ENCODE measurements at regions not wholly inside any gene's neighbourhood (a gene's known extent, or its start where the extent isn't known, plus 50 kb on each side); places are given as distances from the start of the nearest gene placed in this dataset.

DNA sequence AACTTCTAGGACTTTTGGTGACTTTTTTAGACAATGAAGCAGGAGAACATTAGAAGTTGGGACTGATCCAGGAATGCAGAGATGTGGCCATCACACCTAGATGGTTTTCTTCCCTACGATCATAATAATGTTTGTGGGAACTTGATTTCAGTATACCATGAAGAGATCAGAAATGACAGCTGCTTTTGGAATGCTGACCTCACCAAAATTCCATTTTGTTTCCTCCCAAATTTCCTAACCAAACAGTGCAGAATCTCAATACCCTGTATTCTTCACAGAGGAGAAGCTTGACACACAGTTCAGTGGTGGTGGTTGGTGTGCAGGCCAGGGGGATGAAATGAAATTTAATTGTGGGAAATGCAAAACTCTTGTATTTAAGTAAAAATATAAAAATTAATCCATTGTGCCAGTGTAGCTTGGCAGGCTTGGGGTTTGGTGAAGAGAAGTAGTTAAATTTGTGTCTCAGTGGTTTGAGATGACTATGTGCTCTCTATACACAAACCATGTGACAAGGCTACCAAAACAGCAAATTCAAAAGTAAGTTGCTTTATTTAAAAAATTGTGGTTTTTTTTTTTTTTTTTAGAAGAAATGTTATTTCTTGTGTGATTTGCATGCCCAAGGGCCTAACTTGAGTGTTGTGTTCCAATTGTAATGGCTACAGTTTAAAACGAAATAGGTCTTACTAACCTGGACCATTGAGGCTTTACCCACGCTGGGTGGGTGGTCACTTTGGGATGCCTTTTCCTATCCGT lies 252.4 kb downstream of the LPIN1 start:
- Histone ChIP-seq H3K4me3 (no peak overlapping the region), H3K4me1 (no peaks in the 10 kb centered on the region), H3K9me3 (no peaks in the 10 kb centered on the region), H3K27me3 (no peaks in the 10 kb centered on the region), H3K27ac (no peak overlapping the region), H3K9ac (ENCODE audit: low read depth in 2 of 2, low read length in 2 of 2) (no peak overlapping the region), H3K36me3 (no peaks in the 10 kb centered on the region)
- TF ChIP-seq, protein P1, sequence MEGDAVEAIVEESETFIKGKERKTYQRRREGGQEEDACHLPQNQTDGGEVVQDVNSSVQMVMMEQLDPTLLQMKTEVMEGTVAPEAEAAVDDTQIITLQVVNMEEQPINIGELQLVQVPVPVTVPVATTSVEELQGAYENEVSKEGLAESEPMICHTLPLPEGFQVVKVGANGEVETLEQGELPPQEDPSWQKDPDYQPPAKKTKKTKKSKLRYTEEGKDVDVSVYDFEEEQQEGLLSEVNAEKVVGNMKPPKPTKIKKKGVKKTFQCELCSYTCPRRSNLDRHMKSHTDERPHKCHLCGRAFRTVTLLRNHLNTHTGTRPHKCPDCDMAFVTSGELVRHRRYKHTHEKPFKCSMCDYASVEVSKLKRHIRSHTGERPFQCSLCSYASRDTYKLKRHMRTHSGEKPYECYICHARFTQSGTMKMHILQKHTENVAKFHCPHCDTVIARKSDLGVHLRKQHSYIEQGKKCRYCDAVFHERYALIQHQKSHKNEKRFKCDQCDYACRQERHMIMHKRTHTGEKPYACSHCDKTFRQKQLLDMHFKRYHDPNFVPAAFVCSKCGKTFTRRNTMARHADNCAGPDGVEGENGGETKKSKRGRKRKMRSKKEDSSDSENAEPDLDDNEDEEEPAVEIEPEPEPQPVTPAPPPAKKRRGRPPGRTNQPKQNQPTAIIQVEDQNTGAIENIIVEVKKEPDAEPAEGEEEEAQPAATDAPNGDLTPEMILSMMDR (IDR thresholded peaks at IDR 0.05), result no peak
- intact Hi-C loops (cut with DNase I), result no loop called here
- no peak for DNase-seq

DNA sequence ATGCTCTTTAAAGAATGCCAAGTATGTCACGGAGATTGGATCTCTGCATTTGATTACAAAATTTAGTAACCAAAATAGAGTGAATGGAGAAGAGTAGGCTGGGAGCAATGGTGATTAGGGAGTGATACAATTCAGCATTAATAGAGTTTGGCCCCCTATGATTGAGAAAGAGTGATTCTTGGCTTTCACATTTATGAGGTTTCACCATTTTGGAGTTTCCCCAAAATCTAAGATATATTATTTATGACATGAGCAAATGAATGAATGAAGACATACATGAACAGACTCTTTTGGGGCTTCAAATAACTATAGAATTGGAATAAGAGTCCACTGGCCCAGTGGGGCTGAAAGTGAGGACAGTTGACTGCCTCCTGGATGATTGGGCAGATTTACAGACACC lies 255.2 kb downstream of the LPIN1 start:
- Histone ChIP-seq H3K4me1 (no peaks in the 10 kb centered on the region), H3K9me3 (no peaks in the 10 kb centered on the region), H3K27me3 (no peaks in the 10 kb centered on the region), H3K9ac (ENCODE audit: low read depth in 2 of 2, low read length in 2 of 2) (no peak overlapping the region), H3K36me3 (no peaks in the 10 kb centered on the region), H3K27ac (no peak overlapping the region), H3K4me3 (no peak overlapping the region)
- DNase-seq, result no peak
- TF ChIP-seq, protein P1 (IDR thresholded peaks at IDR 0.05), result no peak
- intact Hi-C loops (cut with DNase I), result no loop called here

DNA sequence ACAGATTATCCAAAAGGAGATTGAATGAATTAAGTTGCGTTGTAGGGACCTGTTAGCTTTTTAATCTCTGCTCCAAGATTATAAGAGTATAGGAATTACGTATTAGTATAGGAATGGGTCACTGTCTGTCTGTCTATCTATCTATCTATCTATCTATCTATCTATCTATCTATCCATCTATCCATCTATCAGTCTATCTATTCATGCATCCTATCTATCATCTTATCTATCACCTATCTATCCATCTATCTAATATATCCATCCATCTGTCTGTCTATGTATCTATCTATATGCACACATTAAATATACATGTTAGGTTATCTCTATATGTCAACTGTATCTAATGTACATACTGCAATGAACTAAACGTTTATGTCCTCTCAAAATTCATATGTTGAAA lies 255.8 kb downstream of the LPIN1 start:
- Histone ChIP-seq H3K4me1 (no peaks in the 10 kb centered on the region), H3K9ac (ENCODE audit: low read depth in 2 of 2, low read length in 2 of 2) (no peak overlapping the region), H3K27me3 (no peaks in the 10 kb centered on the region), H3K4me3 (no peak overlapping the region), H3K9me3 (no peaks in the 10 kb centered on the region), H3K36me3 (no peaks in the 10 kb centered on the region), H3K27ac (no peak overlapping the region)
- no peak for DNase-seq
- intact Hi-C loops (cut with DNase I), result no loop called here
- TF ChIP-seq, protein P1 (IDR thresholded peaks at IDR 0.05), result no peak

DNA sequence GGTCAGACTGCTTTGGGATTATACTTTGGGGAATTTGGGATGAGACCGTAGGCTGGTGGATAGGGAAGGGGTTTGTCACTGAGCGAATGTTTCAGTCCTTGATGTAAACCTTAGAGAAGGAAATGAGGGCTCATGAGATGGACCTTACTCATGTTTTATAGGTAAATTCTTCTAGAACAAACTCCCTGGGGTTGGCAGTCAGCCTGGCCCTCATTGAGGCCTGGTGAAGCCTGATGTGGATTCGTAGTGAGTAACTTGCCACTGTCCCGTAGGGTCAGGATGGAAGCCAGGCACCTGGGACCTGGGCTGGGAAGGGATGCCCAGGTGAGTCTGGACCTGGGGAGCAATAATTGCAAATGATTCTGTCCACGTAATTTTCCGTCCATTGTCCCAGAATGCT lies 258.3 kb downstream of the LPIN1 start:
- Histone ChIP-seq H3K36me3 (no peaks in the 10 kb centered on the region), H3K4me3 (no peak overlapping the region), H3K27ac (no peak overlapping the region), H3K9ac (ENCODE audit: low read depth in 2 of 2, low read length in 2 of 2) (no peak overlapping the region), H3K4me1 (no peaks in the 10 kb centered on the region), H3K27me3 (no peaks in the 10 kb centered on the region), H3K9me3 (no peaks in the 10 kb centered on the region)
- no peak for DNase-seq
- TF ChIP-seq, protein P1 (IDR thresholded peaks at IDR 0.05), result no peak
- intact Hi-C loops (cut with DNase I), result no loop called here

DNA sequence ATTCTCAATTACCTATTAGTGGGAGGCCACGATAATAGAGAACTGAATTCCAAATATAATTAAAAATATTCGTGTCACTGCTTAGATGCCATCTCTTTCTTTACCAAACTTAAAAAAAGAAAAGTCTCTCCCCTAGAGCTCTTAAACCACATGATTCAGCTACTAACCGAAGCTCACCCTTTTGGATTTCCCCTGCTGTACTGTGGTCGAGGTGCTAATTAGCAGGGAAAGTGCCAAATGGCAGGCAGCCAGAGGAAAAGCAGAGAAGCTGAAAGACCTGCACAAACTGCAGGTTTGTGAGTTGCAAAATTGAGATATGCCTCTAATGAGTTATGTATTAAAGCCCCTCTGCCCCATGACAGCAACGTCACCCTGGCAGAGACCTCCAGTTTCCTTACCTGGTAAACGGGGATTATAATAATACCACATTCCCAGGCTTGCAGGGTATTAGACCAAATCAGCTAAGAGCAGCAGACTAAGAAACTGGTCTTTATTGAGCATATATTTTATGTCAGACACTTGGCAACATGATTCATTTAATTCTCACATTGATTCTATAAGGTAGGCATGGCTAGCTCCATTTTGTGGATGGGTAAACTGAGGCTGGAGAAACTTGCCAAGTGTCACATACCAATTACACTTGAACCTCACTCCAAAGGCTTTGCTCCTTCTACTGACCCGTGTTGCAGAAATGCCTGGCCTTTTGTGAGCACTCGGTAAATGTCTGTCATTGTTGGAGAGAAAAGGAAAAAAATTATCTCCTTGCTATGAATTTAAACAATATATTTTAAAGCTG lies 259.7 kb downstream of the LPIN1 start:
- Histone ChIP-seq H3K4me1 (no peaks in the 10 kb centered on the region), H3K9ac (ENCODE audit: low read depth in 2 of 2, low read length in 2 of 2) (no peak overlapping the region), H3K9me3 (no peaks in the 10 kb centered on the region), H3K36me3 (no peaks in the 10 kb centered on the region), H3K27ac (no peak overlapping the region), H3K4me3 (no peak overlapping the region), H3K27me3 (no peaks in the 10 kb centered on the region)
- TF ChIP-seq, protein P1 (IDR thresholded peaks at IDR 0.05), result no peak
- DNase-seq, result peak; percentile 30
- intact Hi-C loops (cut with DNase I), result no loop called here

Data from colonic mucosa (tissue), 4 donors.